Hematopoietic multipotent progenitor cell (in vitro differentiated cells): ENCODE measurements at regions not wholly inside any gene's neighbourhood (a gene's known extent, or its start where the extent isn't known, plus 50 kb on each side); places are given as distances from the start of the nearest gene placed in this dataset.
"Not testable (repeated sequence)": the region's sequence is repeated elsewhere in the genome, so short reads cannot be mapped to it uniquely, and the experiment has no call there.

Experiments
- DNase-seq, 3 donors: peaks; one replicate each; pipeline ENCODE4 v3.0.0-alpha.2; 2011 to 2015; ENCODE audit warnings: low read depth in 2 of 3, low spot score in 2 of 3

- peak in 2 of 3 donors; percentile 85 to 93 for DNase-seq
These were observed 185.7 kb upstream of the AUTS2 start for GRCh38 chr7:69412331-69413146.

- DNase-seq = no peak
These were observed 183.7 kb upstream of the AUTS2 start for GRCh38 chr7:69414555-69414954.

- peak in 1 of 3 donors; percentile 34 for DNase-seq
These were observed 179.2 kb upstream of the AUTS2 start for GRCh38 chr7:69418869-69419670.

GRCh38 chr7:69419934-69420333, 178.3 kb upstream of the AUTS2 start:
- no peak for DNase-seq

- no peak for DNase-seq
These were observed 175.7 kb upstream of the AUTS2 start for GRCh38 chr7:69422574-69422985.

- DNase-seq = no peak
These were observed 171.6 kb upstream of the AUTS2 start for GRCh38 chr7:69426705-69427104.

- no peak for DNase-seq
These were observed 170.2 kb upstream of the AUTS2 start for GRCh38 chr7:69428089-69428488.

- peak in 1 of 3 donors; percentile 7 for DNase-seq
These were observed 168.3 kb upstream of the AUTS2 start for GRCh38 chr7:69429911-69430383.

DNA sequence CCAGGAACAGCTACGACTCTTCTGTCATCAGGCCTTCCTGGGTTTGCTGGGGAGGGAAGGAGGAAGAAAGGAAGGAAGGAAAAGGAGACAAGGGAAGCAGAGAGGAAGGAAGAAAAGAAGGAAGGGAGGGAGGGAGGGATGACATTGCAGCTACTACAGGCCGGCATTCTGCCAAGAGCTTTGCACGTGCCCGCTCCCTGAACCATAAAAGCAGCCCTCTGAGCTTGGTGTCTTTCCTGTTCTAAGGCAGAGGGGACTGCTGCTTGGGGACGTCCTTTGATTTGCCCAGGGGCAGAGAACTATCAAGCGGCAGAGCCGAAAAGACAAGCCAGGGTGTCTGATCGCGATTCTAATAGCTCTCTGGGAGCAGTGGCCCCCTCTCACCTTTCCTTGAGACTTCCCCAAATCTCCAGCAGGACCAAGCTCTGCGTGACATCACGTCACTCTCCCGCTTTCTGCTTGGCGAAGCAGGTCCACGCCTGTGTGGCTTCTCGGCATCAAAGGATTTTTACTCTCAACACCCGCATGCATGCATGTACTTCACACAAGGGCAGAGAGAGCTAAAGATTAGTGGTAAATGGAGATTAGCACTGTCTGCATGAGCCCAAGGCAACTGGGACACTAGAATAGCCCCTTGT, 167.8 kb upstream of the AUTS2 start:
- DNase-seq = peak in 1 of 3 donors; percentile 66

DNA sequence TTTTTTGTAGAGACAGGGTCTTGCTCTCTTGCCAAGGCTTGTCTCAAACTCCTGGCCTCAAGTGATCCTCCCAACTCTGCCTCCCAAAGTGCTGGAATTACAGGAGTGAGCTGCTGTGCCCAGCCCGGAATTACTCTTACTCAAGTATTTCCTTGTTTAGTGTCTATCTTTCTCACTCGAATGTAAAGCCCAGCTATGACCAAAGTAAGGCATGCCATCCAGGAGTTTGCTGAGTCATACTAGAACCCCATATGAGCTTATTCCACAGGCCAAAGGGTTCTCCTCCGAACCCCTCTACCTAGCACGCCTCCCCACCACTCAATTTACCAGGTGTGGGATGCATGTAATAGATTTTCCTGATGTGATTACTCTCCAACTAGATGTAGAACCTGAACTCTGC, 166.6 kb upstream of the AUTS2 start:
- DNase-seq = no peak

DNA sequence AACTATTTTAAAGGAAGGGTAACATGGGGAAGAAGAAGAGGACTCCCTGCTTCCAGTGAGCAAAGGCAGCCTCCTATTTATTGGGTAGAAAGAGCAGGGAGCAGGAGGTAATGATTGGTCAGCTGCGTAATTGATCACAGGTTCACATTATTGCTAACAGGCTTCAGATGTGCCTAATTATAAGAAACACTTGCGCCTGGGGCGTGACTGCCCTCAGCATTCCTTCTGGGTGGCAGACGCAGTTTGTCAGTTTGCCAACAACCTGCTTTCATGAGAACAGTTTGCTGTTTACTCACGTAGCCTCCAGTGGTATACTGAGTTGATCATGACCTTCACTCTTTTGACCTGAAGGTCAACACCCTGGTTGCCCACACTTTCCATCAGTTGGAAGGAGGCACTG, 166.0 kb upstream of the AUTS2 start:
- DNase-seq = not testable (repeated sequence)

DNA sequence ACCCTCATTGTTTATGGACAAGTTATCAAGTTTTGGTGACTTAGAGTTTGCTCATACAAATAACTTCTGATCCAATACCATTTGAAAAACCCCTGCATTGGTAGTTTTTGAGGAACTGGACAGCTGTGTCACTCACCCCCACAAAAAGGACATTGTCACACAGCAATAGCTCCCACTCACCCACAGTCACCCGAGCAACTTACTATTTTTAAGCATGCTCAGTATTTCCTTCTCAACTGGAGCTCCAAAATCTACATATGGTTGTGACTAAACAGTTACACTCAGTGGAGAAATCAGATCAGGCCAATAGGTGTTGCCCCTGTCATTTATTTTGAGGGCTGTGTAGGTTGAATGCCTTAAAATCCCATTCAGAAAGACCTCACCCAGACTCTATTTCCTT, 165.2 kb upstream of the AUTS2 start:
- no peak for DNase-seq

DNA sequence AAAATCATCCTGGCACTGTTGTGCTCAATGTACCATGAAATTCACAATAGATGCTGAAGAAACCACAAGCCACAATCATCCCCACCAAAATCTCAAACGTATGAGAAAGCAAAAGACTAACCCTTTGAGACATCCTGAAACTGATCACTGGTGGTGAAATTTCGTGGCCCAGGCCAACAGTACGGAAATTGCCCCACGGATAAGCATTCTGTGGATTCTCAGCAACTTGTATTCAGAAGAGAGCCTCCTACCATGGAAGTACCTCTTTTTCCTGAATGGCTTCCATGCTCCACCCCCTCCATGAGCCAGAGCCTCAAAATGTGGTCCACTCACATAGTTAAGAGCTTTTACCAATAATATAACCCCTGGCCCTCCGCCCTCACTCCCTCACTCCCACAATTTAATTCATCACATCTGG, 163.9 kb upstream of the AUTS2 start:
- DNase-seq = no peak

DNA sequence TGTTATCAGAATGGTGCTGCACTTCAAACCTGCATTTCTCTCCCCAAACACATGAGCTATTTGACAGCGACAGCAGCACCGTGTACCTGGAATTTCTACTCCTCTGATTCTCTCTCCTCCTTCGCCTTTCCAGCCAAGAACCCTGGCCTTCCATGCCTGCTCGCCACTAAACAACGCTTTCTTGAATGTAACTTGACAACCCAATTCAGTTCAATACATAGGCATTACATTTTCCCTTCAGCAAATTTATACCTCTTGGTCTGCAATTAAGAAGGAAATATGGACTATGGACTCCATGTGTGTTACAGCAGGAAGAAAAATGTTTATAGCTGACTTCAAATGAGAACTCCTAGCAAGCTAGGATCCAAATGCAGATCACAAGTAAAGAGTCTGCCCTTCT, 162.6 kb upstream of the AUTS2 start:
- DNase-seq = no peak

DNA sequence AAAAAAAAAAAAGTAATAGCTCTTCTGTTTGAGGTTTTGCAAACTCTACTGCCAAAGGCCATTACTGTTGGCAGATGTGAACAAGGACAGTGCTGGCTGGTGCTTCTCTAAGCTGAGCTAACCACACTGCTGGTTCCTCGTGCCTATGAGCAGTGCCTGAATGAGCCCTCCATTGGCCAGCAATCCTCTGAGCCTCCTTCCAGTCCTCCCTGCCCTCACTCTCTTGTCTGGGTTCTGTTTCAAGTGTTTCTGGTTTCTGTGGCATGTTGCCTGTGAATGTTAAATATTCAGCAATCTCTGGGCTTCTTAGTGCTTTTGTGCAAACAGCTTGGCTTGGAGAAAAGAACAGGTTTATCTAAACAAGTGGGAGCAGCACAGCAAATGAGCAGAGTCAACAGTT, 161.3 kb upstream of the AUTS2 start:
- no peak for DNase-seq

DNA sequence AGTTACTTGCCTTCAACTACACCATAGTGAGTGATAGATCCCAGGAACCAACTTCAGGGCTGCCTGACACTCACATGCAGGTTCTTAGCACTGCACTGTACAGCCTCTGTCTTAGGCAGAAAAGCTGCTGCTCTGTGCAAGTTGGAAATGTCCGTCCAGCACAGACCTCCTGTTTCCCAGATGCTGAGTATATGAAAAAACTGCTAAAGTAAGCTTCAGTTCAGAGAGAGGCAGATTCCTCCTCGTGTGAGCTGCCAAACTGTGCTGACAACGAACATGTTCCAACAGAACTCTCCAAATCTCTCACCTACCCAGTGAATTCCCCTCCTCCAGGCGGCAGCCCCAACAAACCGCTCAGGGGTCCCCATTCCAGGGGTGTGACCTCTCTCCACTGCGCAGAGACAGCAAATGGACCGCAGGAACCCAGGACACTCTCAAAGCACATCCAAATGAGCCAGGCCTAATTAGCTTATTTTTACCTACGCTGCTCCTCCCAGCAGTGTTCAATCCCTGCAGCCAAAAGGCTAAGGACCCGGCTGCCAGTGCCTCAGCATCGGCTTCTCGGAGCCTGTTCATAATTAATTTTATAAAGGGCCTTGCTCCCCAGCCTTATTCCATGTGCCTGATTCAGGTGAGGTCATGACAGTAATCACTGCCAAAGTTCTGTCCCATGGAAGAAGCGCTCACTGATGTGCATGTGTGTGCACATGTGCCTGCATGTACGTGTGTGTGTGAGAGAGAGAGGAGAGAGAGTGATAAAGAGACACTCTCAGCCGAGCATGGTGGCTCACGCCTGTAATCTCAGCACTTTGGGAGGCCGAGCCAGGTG, 159.5 kb upstream of the AUTS2 start:
- DNase-seq = no peak

DNA sequence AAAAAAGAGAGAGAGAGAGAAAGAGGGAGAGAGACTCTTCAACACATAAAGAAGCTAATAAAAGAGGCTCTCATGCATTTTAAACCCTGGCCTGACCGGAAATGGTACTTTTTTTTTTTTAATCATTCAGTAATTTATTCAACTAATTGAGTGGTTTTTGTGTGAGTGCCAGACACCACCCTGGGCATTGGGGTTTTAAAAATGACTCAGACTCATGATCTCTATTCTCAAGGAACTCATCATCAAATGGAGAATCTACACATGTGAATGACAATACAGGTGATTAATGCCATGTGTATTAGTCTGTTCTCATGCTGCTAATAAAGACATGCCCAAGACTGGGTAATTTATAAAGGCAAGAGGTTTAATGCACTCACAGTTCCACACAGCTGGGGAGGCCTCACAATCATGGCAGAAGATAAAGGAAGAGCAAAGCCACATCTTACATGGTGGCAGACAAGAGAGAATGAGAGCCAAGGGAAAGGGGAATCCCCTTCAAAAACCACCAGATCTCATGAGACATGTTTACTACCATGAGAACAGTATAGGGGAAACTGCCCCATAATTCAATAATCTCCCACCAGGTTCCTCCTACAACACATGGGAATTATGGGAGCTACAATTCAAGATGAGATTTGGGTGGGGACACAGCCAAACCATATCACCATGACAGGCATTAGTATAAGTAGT, 158.5 kb upstream of the AUTS2 start:
- DNase-seq = no peak

GRCh38 chr7:69440976-69441375, 157.3 kb upstream of the AUTS2 start:
- no peak for DNase-seq

DNA sequence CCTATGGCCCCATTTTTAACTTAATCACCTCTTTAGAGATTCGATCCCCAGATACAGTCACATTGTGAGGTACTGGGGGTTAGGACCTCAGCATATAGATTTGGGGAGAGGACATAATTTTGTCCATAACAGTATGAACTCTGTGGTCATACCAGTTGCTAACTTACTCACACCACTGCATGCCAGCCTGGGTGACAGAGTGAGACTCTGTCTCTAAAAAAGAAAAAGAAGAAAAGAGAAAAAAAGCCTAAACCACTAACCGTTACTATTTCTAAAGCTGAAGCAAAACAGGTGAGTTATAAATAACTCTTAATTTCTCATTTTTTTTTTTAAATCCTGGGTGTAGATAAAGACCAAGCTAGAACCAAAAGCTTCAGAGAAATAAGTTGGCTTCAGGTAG, 155.1 kb upstream of the AUTS2 start:
- no peak for DNase-seq

- no peak for DNase-seq
These were observed 152.7 kb upstream of the AUTS2 start for GRCh38 chr7:69445541-69445940.
